GM21447 (cell line): ENCODE measurements at regions not wholly inside any gene's neighbourhood (a gene's known extent, or its start where the extent isn't known, plus 50 kb on each side); places are given as distances from the start of the nearest gene placed in this dataset.

Source experiments
- ATAC-seq: cut with Tn5 transposase; IDR thresholded peaks from one replicate; pipeline ENCODE4 v1.9.1; 2021; ENCODE audit not compliant: unreplicated experiment

GRCh38 chr18:63071701-63072141 lies 247.8 kb downstream of the BCL2 start:
- no peak for ATAC-seq

DNA sequence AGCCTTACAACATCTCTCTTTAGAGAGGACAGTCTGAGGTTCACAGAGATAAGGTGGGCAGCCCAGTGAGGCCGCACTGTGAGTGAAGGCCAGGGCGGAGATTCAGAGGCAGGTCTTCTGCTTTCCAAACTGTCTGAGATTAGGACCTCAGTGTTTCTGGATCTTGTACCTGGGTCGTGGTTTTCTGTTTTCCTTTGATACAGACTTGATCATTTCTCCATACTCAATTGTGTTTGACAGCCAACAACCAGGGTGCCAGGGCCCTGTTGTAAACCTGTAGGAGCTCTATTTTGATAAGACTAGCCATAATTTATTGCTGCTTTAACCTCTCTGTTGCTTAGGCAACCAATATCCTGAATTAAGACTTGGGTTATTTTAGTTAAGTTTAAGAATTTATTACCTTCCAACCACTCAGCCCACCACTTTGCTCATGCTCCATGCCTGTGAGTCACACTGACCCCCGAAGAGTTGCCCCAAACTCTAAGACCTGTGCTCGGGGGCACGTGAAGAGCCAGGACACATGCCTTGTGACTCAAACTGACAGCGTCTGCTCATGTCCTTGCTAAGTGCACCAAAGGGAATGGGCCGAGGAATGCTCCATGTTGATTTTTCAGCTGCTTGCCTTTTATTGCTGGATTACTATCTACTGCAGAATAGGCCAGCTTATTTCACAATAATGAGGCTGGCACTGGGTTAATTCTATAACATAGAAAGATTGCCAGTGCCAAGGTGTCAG lies 248.6 kb downstream of the BCL2 start:
- ATAC-seq, result no peak

- ATAC-seq, result no peak
These were observed 250.1 kb downstream of the BCL2 start for GRCh38 chr18:63069496-63069895.

- ATAC-seq, result no peak
These were observed 251.6 kb downstream of the BCL2 start for GRCh38 chr18:63067939-63068338.

- ATAC-seq, result no peak
These were observed 254.4 kb downstream of the BCL2 start for GRCh38 chr18:63065172-63065571.

GRCh38 chr18:63063171-63063570 lies 256.4 kb downstream of the BCL2 start:
- ATAC-seq, result no peak

DNA sequence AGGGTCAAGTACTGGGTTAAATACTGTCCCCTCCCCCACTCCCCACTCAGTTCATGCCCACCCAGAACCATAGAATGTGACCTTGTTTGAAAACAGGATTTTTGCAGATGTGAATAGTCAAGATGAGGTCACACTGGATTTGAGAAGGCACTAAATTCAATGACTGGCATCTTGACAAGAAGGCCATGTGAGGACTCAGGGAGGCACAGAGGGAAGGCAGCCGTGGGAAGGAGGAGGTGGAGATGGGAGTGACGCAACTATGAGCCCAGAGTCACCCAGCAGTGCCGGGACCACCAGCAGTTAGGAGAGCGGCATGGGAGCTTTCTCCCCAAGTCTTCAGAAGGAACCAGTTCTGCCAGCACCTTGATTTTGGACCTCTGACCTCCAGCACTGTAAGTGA lies 257.3 kb downstream of the BCL2 start:
- ATAC-seq, result no peak

DNA sequence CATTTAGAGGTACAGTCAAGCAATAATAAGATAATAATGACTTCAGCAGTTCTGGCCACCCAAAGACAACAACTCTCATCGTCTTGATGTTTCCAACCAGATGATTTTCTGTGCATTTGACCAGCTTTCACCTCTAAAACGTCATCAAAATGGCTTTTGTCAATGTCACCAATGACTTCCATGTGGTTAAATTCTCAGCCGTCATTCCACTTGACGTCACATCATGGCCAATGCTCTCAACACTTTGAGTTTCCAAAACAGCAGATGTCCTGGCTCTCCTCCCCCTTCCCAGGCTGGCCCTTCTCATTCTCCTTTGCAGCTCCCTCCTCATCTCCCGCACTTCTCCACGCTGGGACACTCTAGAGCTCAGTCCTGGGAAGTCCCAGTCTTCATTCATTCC lies 258.3 kb downstream of the BCL2 start:
- no peak for ATAC-seq

GRCh38 chr18:63058521-63058920 lies 261.0 kb downstream of the BCL2 start:
- ATAC-seq, result no peak

DNA sequence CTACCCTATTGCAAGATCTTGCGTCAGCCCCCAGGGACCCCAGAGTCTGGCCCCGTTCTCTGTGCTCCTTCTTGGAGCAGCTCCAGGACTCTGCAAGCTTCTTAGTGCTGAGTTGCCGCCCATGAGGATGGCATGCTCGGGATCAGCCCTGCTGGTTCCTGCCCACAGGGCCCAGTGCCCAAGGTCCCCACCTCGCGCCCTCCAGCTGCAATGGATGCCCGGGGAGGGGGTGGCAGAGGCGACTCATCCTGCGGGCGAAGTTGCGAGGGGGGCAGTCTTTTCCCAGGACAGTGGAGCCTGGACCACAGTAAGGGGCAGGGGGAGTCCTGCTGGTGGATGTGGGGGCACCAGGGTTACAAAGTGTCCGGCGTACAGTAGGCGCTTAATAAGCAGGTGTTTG lies 261.9 kb downstream of the BCL2 start:
- no peak for ATAC-seq

DNA sequence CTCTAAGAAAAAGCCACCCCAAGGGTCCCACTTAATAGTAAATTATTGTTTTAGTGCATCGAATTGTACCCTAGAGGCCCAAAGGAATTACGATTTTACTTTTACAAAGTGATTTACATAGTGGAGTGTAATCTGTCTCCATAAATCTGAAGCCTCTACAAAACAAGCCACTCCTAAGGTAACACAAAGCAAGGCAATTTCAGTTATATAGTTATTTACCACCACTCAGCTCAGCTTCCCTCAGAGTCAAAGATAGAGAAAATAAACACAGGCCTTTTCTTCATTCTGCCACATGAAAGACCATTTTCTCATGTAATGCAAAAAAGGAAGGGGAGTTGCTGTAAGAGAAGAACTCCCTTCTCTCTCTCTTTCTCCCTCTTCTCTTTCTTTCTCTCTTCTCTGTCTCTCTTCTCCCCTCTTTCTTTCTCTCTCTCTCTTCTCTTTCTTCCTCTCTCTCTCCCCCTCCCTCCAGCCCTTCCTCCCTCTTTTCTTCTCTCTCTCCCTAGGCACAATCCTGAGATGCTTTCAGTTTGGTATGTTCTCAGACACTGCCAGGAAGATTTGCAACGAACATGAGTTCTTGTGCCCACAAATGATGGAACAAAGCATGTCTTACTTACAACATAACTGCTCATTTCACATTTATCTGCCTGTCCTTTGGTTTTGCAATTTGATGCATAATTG lies 264.5 kb downstream of the BCL2 start:
- no peak for ATAC-seq

DNA sequence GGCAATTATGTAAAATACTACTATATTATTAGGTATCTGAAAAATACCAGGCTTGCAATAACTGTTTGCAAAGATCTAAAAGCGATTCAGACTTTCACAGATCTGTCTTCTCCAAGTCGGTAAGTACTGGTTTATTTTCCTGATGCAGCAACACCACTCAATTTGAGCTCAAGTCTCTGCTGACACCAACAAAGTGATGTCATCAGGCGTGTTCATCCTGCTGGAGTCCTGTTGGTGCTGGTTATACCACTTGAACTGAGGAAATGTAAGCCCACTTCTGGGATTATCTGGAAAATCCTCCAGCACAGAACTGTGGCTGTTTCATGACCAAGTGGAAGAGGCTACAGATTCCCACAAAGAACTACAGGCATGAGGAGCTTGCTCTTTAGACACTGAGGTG lies 267.6 kb downstream of the BCL2 start:
- no peak for ATAC-seq

DNA sequence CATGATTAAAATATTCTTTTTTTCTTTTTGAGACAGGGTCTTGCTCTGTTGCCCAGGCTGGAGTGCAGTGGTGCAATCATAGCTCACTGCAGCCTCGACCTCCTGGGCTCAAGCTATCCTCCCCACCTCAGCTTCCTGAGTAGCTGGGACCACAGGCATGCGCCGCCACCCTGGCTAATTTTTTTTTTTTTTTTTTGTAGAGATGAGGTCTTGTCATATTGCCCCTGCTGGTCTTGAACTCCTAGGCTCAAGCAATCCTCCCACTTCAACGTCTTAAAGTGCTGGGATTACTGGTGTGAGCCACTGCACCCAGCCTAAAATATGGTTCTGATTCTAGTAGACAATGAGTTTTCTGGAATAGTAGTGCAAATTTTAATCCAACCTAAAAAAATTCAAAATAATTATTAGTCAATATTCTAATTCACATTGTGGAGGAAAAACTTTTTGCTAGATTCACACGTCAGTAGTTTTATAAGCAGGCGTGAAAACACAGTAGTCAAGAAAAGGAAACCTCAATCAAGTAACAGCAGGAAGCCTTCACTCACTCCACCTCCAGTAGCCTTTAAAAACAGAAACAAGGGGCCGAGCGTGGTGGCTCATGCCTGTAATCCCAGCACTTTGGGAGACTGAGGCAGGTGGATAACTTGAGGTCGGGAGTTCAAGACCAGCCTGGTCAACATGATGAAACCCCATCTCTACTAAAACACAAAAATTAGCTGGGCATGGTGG lies 268.7 kb downstream of the BCL2 start:
- ATAC-seq, result peak; percentile 86

- ATAC-seq, result no peak
These were observed 273.2 kb downstream of the BCL2 start for GRCh38 chr18:63046375-63046774.

DNA sequence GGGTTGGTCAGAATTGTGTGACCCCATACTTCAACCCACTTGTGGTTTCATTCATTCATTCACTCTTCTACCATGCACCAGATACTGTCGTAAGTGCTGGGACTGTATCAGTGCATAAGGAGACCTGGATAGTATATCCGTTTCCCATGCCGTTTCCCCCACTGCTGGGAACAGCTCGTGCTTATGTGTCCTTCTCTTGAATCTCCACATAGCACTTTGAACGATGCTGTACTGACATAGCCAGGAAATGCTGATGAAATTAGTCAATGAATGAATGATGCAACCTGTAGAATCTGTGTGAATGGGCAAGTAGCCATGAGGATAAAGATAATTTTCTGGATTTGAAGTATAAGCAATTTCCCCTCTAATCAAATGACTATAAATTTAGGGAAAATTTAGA lies 276.1 kb downstream of the BCL2 start:
- ATAC-seq, result no peak

DNA sequence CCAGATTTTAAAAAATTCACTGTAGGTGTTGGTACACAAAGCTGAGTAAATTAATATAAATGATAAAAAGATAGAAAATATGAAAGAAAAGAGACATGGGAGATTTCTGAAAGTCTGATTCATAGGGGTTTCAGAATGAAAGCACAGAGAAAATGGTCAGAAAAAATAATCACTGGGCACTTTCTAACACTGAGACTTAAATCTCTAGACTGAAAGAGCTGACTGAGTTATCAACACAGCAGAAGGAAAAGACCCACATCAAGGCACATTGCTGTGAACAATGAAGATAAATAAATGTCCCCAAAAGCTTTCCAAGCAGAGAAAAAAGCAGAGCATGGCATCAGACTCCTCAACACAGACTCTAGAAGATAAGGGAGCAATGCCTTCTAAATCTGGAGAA lies 277.2 kb downstream of the BCL2 start:
- no peak for ATAC-seq

GRCh38 chr18:63040788-63041410 lies 278.7 kb downstream of the BCL2 start:
- peak; percentile 85 for ATAC-seq

DNA sequence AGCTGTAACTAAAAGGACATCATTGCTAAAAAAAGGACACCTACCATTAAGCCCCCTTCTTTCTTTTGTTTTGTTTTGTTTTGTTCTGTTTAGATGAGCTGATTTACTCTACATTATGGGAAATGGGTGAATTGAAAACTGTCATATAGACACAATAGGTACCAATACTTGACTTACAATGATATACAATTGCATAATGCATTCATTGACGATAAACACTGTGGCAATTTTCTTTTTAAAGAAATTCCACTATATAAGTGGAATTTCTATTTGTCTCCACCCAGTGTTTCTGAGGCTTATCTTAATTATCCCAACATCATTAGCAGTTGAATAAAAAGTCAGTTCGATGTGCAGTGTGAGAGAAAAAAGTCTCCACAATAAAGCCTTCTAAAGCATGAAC lies 282.1 kb downstream of the BCL2 start:
- ATAC-seq, result no peak

DNA sequence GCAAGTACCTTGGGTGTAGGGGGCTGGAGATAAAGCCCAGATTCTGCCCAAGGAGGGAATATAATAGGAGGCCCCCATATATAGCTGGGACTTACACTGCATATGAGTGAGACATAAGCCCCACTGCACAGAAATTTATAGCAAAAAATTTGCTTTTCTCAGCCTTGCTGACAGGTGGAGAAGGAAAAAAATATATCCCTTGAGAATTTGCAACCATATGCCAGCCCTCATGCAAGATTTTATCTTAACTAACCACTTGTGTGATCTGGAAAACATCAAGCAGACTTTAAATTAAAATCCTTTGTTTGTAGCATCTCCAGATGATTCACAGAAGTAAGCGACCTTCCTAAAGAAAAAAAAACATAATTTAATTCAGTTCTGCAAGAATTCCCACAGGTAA lies 288.2 kb downstream of the BCL2 start:
- no peak for ATAC-seq
